ENCODE measurements at regions not wholly inside any gene's neighbourhood (a gene's known extent, or its start where the extent isn't known, plus 50 kb on each side); places are given as distances from the start of the nearest gene placed in this dataset.

DNA sequence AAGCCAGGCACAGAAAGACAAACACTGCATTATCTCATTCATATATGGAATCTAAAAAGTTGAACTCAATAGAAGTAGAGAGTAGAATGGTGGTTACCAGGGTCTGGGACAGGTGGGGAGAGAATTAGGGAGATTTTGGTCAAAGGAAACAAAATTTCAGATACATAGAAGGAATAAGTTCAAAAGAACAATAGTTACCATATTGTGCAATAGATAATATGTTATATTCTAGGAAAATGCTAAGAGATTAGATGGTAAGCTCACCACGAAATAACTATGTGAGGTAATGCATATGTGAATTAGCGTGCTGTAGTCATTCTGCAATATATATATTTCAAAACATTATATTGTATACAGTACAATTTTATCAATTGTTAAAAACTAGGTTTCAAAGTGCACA lies 442.5 kb downstream of the KCNH5 start:
- TF ChIP-seq, protein P1, sequence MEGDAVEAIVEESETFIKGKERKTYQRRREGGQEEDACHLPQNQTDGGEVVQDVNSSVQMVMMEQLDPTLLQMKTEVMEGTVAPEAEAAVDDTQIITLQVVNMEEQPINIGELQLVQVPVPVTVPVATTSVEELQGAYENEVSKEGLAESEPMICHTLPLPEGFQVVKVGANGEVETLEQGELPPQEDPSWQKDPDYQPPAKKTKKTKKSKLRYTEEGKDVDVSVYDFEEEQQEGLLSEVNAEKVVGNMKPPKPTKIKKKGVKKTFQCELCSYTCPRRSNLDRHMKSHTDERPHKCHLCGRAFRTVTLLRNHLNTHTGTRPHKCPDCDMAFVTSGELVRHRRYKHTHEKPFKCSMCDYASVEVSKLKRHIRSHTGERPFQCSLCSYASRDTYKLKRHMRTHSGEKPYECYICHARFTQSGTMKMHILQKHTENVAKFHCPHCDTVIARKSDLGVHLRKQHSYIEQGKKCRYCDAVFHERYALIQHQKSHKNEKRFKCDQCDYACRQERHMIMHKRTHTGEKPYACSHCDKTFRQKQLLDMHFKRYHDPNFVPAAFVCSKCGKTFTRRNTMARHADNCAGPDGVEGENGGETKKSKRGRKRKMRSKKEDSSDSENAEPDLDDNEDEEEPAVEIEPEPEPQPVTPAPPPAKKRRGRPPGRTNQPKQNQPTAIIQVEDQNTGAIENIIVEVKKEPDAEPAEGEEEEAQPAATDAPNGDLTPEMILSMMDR (IDR thresholded peaks at IDR 0.05; ENCODE audit: borderline replicate concordance, control extremely low read depth, extremely low read depth, insufficient read depth, missing control alignments) = no peak
- in situ Hi-C loops (cut with MboI; ENCODE audit: low sequenced_read_pairs, unreplicated experiment) = no loop called here
- DNase-seq (ENCODE audit: low spot score) = no peak

DNA sequence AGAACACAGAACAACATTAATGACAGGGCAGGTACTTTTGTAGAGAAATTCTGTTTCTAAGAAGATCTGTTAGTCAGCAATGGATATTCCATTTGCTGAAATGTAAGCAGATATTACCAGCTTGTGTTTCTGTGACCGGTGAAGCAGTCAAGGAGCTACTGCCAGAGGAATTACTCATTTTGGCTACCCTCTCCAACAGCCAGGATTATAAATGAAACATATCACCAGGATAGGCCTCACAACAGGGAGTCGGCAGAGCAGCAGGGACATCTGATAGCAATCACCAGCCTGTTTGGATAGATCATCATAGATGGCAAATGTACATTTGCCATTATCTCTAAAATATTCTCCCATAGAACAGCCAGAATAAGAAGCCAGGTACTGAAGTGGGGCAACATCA lies 440.7 kb downstream of the KCNH5 start:
- TF ChIP-seq, protein P1 (IDR thresholded peaks at IDR 0.05; ENCODE audit: borderline replicate concordance, control extremely low read depth, extremely low read depth, insufficient read depth, missing control alignments) = no peak
- in situ Hi-C loops (cut with MboI; ENCODE audit: low sequenced_read_pairs, unreplicated experiment) = no loop called here
- no peak for DNase-seq (ENCODE audit: low spot score)

- DNase-seq (ENCODE audit: low spot score) = no peak
These were observed 431.1 kb downstream of the KCNH5 start for GRCh38 chr14:62614122-62614521.

DNA sequence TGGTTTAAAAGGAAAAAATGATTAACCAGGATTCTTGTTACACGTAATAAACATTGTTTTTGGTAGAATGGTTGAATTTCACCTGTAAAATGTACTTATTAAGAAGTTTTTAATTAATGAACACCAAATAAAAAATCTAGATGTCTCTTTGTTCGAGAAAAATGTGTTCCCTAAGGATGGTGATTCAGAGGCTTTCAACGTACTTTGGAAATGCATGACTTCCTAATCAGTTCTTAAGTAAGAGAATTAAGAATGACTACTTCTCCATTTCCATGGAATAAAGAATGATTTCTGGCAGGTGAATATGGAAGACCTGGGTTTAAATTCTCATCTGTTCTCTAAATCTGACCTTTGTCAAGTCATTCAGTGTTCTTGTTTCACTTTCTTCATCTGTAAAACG lies 428.6 kb downstream of the KCNH5 start:
- TF ChIP-seq, protein P1 (IDR thresholded peaks at IDR 0.05; ENCODE audit: borderline replicate concordance, control extremely low read depth, extremely low read depth, insufficient read depth, missing control alignments) = no peak
- no peak for DNase-seq (ENCODE audit: low spot score)
- in situ Hi-C loops (cut with MboI; ENCODE audit: low sequenced_read_pairs, unreplicated experiment) = no loop called here

More at GRCh38 chr14:62614122-62614521, 431.1 kb downstream of the KCNH5 start:
- in situ Hi-C loops (cut with MboI; ENCODE audit: low sequenced_read_pairs, unreplicated experiment) = no loop called here
- TF ChIP-seq, protein P1 (IDR thresholded peaks at IDR 0.05; ENCODE audit: borderline replicate concordance, control extremely low read depth, extremely low read depth, insufficient read depth, missing control alignments) = no peak

DNA sequence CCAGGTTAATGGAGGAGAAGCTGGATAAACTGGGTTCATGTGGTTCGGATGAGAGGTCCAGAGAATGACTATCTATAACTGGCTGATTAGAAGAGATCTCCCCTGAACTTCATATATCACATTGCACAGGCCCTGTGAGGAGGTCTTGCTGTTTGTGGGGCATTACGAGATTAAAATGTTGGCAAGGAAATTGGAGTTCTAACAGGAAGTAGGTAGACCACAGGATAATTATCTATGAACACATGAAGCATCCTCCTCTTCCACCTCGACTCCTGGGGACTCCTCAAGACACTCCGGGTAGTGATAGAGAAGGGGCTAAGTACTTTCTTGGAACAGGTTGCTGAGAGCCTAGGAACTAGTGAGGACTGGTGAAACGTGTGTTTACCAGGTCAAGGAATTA lies 418.8 kb downstream of the KCNH5 start:
- TF ChIP-seq, protein P1 (IDR thresholded peaks at IDR 0.05; ENCODE audit: borderline replicate concordance, control extremely low read depth, extremely low read depth, insufficient read depth, missing control alignments) = no peak
- no peak for DNase-seq (ENCODE audit: low spot score)
- in situ Hi-C loops (cut with MboI; ENCODE audit: low sequenced_read_pairs, unreplicated experiment) = no loop called here

- TF ChIP-seq, protein P1 (IDR thresholded peaks at IDR 0.05; ENCODE audit: borderline replicate concordance, control extremely low read depth, extremely low read depth, insufficient read depth, missing control alignments) = no peak
- in situ Hi-C loops (cut with MboI; ENCODE audit: low sequenced_read_pairs, unreplicated experiment) = no loop called here
- no peak for DNase-seq (ENCODE audit: low spot score)
These were observed 416.0 kb downstream of the KCNH5 start for GRCh38 chr14:62629176-62629725.

All from GM13976 (cell line).